GM12873 (cell line): ENCODE measurements at regions not wholly inside any gene's neighbourhood (a gene's known extent, or its start where the extent isn't known, plus 50 kb on each side); places are given as distances from the start of the nearest gene placed in this dataset.

Source experiments
- TF ChIP-seq, protein P1 (sequence below): IDR thresholded peaks from 2 replicates; pipeline ENCODE4 v1.5.1; 2012; ENCODE audit warnings: low read depth, mild to moderate bottlenecking, moderate library complexity, low read length, control low read depth; ENCODE audit not compliant: insufficient read depth; ENCODE audit errors: missing control alignments

DNA sequence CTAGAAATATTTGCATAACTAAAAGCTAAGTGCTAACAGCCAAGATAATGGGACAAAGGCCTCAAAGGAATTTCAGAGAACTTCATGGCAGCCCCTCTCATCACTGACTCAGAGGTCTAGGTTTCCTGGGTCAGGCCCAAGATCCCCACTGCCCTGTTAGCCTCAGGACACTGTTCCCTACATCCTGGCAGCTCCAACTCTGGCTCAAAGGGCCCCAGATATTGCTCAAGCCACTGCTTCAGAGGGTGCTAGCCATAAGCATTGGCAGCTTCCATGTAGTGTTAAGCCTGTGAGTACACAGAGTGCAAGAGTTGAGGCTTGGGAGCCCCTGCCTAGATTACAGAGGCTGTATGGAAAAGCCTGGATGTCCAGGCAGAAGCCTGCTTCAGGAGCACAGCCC, 998.1 kb downstream of the TLE1 start:
- TF ChIP-seq, protein P1, sequence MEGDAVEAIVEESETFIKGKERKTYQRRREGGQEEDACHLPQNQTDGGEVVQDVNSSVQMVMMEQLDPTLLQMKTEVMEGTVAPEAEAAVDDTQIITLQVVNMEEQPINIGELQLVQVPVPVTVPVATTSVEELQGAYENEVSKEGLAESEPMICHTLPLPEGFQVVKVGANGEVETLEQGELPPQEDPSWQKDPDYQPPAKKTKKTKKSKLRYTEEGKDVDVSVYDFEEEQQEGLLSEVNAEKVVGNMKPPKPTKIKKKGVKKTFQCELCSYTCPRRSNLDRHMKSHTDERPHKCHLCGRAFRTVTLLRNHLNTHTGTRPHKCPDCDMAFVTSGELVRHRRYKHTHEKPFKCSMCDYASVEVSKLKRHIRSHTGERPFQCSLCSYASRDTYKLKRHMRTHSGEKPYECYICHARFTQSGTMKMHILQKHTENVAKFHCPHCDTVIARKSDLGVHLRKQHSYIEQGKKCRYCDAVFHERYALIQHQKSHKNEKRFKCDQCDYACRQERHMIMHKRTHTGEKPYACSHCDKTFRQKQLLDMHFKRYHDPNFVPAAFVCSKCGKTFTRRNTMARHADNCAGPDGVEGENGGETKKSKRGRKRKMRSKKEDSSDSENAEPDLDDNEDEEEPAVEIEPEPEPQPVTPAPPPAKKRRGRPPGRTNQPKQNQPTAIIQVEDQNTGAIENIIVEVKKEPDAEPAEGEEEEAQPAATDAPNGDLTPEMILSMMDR, result no peak

DNA sequence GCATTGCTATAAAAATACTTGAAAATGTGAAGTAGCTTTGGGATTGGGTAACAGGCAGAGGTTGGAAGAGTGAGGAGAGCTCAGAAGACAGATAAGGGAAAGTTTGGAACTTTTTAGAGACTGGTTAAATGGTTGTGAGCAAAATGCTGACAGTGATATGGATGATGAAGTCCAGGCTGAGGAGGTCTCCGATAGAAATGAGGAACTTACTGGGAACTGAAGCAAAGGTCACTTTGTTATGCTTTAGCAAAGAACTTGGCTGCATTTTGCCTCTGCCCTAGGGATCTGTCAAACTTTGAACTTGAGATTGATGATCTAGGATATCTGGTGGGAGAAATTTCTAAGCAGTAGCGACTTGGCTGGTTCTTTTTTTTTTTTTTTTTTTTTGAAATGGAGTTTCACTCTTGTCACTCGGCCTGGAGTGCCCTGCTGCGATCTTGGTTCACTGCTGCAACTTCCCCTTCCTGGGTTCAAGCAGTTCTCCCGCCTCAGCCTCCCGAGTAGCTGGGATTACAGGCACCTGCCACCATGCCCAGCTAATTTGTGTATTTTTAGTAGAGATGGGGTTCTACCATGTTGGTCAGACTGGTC, 998.9 kb downstream of the TLE1 start:
- TF ChIP-seq, protein P1, result no peak

DNA sequence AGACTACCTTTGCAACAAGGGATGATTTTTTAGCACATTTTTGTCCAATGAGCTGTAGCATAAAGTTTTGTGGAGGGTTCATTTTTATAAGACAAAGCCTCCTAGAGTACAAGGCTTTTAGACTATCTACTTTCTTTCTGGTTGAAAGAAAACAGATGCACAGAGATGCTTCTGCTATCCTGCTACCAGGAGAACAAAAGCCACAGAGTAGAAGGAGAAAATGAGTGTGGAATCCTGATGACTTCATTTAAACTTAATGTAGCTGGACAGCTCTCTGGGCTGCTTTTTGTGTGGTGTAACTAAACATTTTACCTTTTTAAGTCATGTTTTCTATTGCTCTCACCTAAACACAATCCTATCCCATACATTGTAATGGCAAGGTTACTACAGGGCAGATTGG, 1009.4 kb downstream of the TLE1 start:
- TF ChIP-seq, protein P1, result no peak

DNA sequence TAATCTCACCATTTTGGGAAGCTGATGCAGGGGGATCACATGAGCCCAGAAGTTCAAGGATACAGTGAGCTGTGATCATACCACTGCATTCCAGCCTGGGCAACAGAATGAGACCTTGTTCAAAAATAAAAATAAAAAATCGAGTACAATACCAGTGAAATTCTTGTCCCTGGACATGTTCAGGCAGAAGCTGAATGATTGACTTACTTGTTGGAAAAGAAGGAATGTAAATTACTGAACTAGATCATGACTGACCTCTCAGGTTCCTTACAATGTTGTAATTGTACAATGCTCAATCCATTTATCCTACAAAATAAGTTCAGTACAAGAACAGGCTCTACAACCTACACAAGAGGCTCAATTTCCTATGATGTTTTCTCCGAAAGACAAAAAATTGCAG, 1010.4 kb downstream of the TLE1 start:
- TF ChIP-seq, protein P1, result no peak

DNA sequence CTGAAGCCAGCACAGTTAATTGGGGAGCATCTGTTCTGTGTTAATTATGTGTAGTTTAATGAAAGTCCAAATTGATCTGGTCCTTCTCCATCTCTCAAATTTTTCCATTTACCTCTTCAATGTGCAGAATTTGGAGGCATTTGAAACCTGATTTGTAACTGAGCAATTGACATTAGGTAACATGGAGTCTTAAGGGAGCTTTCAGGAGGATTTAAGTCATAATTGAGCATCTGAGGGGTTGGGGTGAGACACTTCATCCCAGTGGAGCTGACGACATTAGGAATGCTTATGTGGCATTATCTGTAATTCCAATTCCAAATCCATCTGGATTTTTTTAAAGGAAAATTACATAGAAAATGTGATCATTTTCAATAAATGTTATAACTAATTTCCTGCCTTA, 1015.9 kb downstream of the TLE1 start:
- TF ChIP-seq, protein P1, result no peak

DNA sequence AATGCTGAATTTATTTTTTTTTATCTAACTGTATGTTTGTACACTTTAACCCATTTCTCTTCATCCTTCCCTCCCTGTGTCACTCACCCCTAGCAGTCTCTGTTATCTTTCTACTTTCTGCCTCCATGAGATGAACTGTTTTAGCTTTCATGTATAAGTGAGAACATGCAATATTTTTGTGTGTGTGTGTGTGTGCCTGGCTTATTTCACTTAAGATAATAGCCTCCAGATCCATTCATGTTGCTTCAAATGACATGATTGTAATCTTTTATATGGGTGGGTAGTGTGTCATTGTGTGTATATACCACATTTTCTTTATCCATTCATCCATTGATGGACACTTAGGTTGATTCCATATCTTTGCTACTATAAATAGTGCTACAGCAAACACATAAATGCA, 1023.9 kb downstream of the TLE1 start:
- TF ChIP-seq, protein P1, result no peak

DNA sequence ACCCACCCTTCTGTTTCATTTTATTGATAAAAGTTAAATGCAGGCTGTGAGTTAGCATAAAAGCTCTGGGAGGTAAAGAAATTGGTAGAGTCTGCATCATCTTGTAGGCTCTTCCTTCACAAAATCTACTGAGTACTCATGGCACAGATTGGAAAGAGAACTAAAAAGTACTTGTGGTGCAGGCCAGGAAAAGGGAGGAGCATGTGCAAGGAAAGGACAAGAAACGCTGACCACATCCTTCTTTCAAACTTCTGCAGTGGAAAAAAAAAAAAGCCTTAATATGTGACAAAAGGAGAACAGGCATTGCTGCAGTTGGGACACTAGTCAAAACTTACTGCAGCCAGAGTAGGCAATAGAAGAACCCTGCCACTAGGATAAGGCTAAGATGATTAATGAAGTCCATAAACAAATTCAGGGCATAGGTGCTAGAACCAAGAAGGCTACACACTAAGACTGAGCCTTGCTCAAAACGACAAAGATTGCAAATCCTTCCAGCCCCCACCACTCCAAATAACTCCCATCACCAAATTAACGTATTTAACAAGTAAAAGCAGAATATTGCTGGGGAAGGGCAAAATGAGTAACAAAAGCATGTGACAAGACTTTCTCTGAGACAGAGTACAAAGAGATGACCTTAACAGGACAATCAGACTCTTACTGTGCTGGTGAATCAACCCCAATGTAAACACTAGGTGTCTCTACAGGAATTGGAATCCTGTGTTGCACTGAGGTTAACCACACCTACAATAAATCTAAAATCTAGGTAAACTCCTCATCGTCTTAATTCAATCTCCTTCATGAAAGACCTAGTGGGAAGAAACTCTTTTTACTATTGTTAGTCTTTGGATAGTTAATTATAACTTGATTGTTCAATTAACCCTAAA, 1024.8 kb downstream of the TLE1 start:
- TF ChIP-seq, protein P1, result no peak
